CD1c-positive myeloid dendritic cell (primary cell): ENCODE measurements at regions not wholly inside any gene's neighbourhood (a gene's known extent, or its start where the extent isn't known, plus 50 kb on each side); places are given as distances from the start of the nearest gene placed in this dataset.

Experiments used
- DNase-seq: peaks from one replicate; pipeline ENCODE4 v3.0.0-alpha.2; 2016; ENCODE audit errors: extremely low spot score

DNA sequence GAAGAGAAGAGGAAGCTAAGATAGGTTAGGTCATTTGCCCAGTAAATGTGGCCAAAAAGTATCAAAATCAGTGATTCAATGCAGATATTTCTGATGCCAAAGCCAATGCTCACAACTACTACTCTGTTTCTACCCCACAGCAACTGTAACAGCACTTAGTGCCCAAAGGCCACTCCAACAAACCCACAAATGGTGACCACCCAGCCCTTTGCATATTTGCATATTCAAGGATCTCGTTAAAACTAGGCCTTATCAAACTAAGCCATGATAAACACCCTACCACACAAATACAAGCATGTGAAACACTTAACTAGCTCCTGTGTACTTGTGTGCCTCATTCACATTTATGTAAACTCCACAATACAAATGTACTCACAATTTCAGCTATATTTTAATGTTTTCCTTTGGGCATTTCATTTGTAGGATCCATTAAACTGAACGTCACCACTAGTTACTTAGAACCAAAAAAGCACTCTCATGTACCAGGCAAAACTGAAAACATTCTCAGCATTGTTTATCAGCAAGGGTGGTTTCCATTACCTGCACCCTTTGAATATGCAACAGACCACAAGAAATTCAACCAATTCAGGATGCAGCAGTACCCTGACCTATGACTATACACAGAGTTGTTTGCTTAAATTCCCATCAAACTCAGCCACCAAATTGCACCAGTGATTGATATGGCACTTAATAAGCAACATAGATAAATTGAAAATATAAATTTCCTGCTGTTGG lies 111.2 kb upstream of the STT3B start:
- no peak for DNase-seq

DNA sequence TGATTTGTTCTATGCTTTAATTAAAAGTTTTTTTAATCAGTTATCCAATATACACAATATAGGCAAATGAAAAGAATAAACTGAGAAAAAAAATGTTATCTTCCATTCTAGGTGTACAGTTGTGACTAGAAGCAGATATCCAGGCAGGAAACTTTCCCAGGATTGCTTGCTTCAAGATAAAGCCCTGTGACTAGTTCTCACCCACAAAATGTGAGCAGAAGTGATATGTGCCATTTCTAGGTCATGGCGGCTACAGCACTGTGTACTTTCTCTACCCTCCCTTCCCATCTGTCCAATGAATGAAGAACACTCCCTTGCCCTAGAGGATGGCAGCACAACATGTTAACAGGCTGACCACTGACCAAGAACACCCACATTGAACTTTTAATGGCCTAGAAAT lies 110.5 kb upstream of the STT3B start:
- DNase-seq = no peak

DNA sequence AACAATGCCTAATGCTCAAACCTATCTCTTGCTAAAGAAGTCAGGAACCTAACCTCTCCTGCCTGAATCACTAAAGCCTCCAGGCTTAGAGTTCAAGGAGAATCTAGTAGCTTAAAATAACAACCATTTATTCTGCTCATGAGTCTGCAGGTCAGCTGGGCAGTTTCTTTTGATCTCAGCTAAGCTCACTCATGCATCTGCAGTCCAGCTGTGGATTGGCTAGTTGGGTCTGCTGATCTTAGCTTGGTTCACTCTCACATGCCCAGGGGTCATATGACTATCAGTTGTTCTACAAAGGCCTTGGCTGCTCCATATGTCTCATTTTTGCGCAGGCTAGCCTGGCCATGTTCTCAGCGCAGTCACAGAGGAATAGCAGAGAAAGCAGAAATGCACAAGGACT lies 109.2 kb upstream of the STT3B start:
- no peak for DNase-seq

DNA sequence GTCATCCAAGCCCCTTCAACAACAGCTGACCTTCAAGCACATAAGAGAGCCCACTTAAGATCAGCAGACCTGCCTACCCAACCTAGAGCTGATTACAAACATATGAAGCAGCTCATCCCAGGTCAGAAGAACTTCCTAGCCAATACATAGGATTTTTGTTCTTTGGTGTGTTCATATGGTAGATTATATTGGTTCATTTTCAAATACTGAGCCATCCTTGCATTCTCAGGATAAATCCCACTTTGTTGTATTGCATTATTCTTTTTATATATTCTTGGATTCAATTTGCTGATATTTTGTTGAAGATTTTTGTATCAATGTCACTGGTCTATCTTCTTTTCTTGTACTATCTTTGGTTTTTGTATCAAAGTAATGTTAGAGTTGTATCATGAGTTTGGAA lies 107.3 kb upstream of the STT3B start:
- DNase-seq = no peak

DNA sequence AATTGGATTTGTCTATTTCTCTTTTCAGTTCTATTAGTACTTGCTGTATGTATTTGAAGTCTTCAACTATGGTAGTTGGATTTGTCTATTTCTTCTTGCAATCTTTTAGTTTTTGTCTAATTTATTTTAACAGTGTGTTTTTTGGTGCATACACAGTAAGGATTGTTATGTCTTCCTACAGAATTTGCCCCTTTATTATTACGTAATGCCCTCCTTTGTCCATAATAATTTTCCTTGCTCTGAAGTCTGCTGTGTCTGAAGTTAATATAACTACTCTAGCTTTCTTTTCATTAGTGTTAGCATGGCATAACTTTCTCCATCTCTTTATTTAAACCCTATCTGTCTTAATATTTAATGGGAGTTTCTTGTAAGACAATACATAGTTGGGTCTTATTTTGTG lies 105.1 kb upstream of the STT3B start:
- no peak for DNase-seq

DNA sequence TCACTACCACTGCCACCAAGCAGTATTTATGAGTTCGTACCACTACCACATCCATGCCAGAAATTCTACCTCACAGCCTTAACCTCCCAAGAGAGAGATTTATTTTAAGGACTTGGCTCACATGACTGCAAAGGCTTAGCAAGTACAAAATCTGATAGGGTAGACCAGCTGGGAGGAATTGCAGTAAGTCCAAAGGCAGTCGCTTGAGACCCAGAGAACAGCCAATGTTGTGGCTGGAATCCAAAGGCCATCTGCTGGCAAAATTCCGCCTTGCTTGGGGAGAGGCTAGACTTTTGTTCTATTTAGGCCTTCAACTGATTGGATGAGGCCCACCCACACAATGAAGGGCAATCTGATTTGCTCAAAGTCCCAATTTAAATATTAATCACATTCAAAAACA lies 101.4 kb upstream of the STT3B start:
- DNase-seq = no peak

DNA sequence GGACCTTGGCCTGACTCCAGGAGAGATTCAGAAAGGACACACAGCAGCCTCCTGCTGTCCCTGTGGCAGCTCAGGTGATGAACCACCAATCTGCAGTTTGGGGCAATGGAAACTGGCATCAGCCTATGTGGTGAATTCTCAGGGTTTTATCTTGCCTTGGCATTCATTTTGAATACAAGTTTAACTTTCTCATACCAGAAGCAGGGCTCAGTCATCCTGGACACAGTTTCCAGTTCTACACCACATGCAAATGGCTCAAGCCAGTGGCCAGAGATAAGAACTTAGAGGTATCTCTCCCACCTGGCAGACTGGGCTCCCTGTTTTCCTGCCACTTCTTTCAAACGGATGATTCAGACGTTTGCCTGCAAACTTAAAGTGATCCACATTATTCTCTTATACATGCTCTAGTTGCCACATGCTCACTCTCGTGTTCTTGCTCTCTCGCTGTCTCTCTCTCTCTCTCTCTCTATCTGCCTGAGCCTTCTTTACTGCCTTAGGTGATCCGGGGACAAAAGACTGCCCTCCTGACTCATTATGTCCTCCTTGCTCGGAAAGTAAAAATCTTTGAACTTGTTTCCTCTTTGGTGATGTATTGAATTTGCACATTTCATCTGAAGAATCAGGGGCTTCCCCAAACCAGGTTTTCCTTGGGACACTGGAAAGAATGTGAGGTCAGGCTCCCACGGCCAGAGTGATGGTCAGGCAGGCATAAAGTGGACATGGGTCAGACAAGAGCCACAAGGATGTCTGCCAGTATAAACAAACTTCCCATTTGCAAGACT lies 99.6 kb upstream of the STT3B start:
- DNase-seq = no peak

DNA sequence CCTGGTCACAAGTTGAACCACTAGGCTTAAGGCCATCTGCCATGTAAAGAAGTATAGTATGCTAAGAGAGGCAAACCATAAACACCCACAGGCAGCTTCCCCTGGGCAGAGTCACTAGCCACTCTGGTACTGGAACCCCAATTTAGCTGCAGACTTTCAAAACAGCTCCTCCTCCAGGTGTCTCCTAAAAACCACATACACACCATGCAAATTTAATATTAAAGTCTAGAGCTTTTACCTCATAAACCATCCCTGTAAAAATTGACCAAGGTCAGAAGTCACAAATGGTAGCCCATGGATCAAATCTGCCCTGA lies 99.1 kb upstream of the STT3B start:
- no peak for DNase-seq

DNA sequence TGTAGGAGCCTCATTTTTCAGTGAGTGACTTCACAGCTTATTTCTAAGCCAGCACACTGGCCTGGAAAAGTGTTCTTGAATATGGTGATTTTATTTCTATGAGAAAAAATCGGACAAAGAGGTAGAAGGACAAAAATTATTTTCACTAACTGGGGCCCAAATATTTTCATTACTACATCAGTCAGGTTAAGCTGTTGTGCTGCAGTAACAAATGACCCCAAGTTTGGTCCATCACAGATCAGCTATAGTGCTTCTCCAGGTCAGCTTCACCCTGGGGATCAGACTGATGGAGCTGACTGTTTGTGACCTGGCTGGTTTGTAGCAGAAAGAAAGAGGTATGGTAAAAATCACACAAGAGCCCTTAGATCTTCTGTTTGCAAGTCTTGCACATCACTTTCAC lies 97.9 kb upstream of the STT3B start:
- no peak for DNase-seq

DNA sequence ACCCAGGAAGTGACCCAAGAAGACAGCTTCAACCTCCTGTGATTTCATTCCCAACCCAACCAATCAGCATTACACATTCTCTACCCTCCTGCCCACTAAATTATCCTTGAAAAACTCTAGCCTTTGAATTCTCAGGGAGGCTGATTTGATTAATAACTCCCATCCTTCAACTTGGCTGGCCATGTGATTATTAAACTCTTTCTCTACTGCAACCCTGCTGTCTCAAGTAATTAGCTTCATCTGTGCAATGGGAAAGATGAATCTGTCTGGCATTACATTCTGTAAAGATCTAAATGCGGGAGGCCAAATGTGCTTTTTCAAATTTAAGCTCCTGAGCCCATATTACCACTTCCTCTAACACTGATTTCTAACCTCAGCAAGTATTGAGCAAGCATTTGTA lies 95.9 kb upstream of the STT3B start:
- no peak for DNase-seq

DNA sequence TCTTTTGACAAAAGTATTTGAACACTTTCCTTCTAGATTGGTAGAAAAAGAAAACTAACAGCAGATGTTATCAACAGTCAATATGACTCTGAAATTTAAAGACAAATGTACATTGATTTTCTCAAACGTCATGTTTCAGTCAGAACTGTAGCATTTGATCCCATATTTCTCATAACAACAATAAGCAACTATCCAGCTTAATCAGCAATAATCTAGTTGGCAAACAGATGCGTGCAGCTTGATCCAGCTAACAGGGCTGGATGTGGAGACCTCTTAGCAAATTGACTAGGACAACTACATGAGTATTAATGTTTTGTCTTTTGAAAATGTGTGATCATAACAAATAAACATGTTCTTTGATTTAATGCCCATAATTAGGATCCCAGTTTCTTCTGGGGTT lies 94.0 kb upstream of the STT3B start:
- no peak for DNase-seq

DNA sequence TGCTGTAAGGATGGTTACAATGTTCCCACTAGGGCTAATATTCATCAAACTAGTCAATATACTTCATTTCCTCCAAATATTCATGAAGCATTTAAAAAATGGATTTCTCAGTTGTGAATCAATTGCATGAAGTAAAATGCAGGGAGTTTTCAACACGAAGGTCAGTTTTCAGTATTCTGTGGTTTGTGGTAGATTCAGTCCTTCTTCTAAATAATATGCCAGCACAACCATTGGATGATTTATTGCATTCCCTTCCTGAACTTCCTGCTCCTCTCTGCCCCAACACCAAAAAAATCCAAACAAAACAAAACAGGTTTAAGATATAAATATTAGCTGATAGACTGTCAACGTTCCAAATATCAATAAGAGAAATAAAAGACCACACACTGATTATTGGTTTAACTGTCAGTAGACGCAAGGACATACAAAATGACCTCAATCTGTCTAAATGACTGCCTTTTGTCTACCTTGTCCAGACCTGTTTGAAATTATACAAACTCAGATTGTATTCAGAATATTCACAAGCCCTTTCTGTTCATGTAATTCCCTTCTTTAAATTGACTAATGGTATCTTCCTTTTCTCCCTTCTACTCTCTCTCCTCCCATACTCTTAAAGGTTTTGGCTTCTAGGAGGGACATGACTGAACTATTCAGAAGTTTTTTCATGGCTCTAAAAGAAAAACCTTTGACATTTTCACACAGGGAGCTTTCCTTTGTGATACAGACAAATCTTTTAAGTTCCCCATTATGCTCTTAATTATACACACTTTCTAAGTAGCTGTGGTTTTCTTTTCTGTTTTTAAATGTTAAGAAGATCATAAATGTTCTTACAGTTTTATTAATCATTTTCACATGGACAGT lies 92.6 kb upstream of the STT3B start:
- DNase-seq = no peak

DNA sequence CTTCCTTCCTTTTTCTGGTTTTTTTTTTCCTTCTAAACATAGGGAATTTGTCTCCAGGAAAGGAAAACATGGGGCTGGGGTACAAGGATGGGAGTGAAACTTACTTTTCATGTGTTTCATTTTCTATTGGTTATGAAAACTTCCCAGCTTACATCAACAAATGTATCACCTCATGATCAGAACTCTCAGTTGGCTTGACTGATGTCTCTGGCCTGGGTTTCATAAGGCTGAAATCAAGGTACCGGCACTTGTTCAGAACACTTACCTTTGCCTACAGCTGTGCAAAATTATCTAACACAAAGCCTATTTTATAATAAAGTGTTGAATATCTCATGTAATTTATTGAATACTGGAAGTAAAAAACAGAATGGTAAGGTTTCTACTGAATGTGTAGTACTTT lies 91.8 kb upstream of the STT3B start:
- DNase-seq = no peak

DNA sequence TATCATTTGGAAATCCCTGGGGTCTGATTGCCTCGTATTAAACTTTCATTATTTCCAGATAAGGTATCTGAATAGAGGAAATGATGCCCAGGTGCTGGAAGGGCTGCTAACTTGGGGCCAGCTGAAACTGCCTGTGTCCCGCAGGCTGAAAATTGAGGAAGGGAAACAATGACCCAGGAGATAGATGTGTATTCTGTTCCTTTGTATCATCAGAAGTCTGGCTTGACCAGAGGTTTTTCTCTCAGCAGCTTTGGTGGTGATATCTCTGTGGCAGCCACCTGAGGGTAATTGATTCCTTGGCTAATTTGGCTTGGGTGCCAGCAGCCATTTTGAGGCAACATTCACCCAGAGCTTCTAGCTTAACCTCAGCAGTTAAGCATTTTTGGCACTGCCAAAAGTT lies 90.0 kb upstream of the STT3B start:
- no peak for DNase-seq

DNA sequence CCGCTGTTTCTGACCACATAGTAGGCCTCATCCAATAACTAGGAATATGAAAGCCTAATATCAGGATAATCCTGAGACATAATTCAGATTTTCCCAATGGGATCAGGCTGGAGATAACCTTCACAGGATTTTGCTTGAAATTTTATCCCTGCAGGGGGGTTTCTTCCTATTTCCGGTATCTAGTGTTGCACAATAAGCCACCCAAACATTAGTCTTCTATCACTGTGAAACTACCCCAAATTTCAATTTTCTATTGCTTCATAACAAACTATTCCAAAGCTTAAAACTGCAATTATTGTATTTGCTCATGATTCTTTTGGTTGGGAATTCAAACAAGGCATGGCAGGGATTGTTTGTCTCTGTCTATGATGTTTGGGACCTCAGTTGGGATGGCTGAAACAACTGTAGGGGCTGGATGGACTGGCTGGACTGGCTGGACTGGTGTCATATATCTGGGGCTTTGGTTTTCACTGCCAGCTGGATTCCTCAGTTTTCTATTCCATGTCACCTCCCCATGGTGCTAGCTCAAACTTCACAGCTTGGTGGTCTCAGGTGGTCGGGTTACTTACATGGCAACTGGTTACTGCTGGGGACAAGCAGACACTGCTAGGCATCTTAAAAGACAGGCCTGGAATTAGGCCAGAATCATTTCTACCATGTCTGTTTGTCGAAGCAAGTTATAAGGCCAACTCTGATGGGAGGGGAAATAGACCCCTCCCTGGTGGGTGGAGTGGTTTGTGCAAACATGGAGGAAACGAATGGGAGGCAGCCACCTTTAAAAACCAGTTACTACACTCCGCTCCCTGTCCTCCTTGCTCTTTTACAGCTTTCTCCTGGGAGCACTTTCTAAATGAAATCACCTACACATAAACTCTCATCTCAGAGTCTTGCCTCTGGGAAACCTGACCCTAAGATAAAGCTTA lies 88.2 kb upstream of the STT3B start:
- DNase-seq = no peak

DNA sequence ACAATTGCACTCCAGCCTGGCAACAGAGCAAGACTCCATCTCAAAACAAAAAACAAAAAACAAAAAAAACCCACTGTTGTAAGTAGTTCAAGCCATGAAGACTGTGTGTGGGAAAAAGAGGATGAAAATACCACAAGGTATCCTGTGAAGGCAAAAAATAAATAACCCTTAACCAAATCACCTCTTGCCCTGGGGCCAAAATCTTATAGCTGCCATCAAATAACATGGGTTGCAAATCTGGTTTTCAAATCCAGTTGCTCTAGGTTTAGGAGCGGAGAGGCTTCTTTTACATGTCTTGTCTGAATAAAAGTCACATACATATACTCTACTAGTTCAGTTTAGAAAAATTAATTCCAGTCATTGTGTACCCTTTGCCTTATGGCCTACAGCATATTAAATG lies 87.0 kb upstream of the STT3B start:
- DNase-seq = no peak

DNA sequence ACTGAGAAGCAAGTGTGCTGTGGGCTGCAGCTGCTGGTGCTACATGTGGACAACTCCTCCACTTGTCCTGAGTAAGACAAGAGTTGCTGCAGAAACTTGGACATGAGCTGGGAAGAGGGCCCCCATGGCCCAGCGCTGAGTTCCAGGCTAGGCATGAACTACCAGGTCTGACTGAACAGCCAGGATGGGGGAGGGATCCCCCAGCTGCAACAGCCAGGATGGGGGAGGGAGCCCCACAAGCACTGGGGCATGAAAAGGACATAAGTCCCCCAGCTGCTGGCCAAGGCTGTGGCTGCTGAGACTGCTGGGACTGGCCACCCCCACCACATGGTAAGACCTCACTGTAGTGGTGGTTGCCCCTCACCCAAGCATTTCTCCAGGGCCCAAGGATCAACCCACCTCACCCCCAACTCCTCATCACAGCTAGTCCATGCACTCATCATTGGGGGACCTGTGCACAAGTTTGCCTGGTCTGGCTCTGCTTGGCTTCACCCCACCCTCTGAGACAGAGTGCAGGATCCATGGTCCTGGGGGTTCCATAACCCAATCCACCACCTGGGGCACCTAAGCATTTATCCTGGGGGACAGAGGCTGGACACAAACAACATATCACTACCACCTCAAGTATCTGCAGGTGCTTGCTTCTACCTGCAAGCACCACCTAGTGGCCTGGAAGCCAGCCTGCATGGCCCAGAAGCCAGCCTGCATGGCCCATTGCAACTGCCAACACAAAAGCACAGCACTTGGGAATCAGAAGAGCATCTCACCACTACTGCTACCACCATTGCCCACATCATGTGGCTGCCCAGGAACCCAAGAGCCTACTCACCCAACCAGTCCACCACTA lies 84.5 kb upstream of the STT3B start:
- DNase-seq = no peak

DNA sequence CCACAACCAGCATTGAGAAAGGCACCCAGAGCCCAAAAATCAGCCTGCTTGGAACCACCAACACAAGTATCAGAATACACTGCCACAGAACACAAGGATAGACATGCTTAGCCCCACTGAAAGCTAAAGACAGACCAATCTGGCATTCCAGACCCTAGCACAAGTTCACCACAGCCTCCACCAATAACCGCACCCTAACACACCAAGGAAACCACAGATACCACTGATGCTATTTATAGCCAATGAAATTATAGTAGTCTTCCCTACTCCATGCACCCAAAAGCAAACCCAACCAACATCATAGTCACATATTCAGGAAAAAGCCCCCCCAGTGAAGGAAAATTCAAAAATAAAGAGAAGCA lies 83.9 kb upstream of the STT3B start:
- DNase-seq = no peak

DNA sequence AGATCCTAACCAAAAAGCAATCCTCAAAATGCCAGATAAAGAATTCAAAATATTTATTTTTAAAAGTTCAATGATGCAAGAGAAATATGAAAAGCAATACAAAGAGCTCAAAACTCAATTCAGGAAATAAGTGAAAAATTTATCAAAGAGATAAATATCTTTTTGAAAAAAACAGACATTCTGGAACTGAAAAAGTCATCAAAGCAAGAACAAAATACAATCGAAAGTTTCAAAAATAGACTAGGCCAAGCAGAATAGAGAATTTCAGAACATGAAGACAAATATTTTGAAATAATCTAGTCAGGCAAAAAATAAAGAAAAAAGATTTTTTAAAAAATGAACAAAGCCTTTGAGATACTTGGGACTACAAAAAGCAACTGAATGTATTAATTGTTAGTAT lies 83.4 kb upstream of the STT3B start:
- DNase-seq = no peak

DNA sequence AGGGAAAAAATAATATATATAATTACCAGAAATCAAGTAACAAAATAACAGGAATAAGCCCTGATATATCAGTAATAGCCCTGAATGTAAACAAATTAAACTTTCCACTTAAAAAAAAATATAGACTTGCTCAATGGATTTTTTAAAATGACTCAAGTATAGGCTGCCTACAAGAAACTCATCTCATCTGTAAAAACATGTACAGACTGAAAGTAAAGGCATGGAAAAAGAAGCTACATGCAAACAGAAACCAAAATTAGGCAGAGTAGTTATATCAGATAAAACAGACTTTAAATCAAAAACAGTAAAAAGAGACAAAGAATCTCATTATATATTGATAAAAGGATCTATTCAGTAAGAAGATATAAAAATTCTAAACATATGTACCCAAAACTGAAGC lies 82.4 kb upstream of the STT3B start:
- no peak for DNase-seq
